Caco-2 (cell line): ENCODE measurements at regions not wholly inside any gene's neighbourhood (a gene's known extent, or its start where the extent isn't known, plus 50 kb on each side); places are given as distances from the start of the nearest gene placed in this dataset.

ENCODE experiments used
- BruUV-seq: library from RNA; stranded (reverse); fragments of 400-500 nt; replicated peaks from 2 replicates; lab custom pipeline; 2021; lab: Mats Ljungman, UMichigan
- CTCF ChIA-PET: fragments of 300-600 bp; sonication (Branson Sonifier 250); formaldehyde crosslinking; loops from one replicate; lab custom pipeline; 2022; ENCODE audit warnings: antibody characterized with exemption; lab: Charles Lee
- POLR2A ChIA-PET: fragments of 300-600 bp; sonication (Branson Sonifier 250); formaldehyde crosslinking; loops from one replicate; lab custom pipeline; 2022; ENCODE audit warnings: antibody characterized with exemption; lab: Charles Lee
- DNase-seq, 2 experiments: peaks; one replicate each; pipeline versions ENCODE4 v3.0.0 to v3.0.0-alpha.2; 2020 to 2022
- H3K27me3 ChIP-seq: replicated peaks from 2 replicates; pipeline ENCODE4 v1.6.0; 2011; ENCODE audit warnings: low read length; ENCODE audit not compliant: control insufficient read depth, insufficient read depth
- H3K36me3 ChIP-seq: 2 replicates; pipeline ENCODE4 v1.5.1; 2011; ENCODE audit warnings: low read length; ENCODE audit not compliant: control insufficient read depth, insufficient read depth
- H3K4me1 ChIP-seq: fragments of 250-450 bp; sonication (Bioruptor Pico); 2 replicates; pipeline ENCODE4 v1.5.1; 2020; ENCODE audit warnings: mild to moderate bottlenecking
- H3K4me3 ChIP-seq: 2 replicates; pipeline ENCODE4 v1.5.1; 2011; ENCODE audit warnings: low read depth, mild to moderate bottlenecking, control low read depth, low read length
- H3K9me3 ChIP-seq: fragments of 250-450 bp; sonication (Bioruptor Pico); 2 replicates; pipeline ENCODE4 v1.5.1; 2020; ENCODE audit warnings: mild to moderate bottlenecking, moderate library complexity
- H3K27ac Mint-ChIP-seq: one replicate; pipeline ENCODE4 v1.8.0; 2022; ENCODE audit warnings: mixed read lengths; ENCODE audit not compliant: unreplicated experiment
- H3K27me3 Mint-ChIP-seq: one replicate; pipeline ENCODE4 v1.8.0; 2022; ENCODE audit warnings: mixed read lengths; ENCODE audit not compliant: insufficient read depth, unreplicated experiment
- H3K36me3 Mint-ChIP-seq: one replicate; pipeline ENCODE4 v1.8.0; 2022; ENCODE audit warnings: mild to moderate bottlenecking, mixed read lengths; ENCODE audit not compliant: insufficient read depth, unreplicated experiment
- H3K4me1 Mint-ChIP-seq: one replicate; pipeline ENCODE4 v1.8.0; 2022; ENCODE audit warnings: low read depth, mixed read lengths; ENCODE audit not compliant: unreplicated experiment
- H3K4me3 Mint-ChIP-seq: one replicate; pipeline ENCODE4 v1.8.0; 2022; ENCODE audit warnings: mild to moderate bottlenecking, moderate library complexity, mixed read lengths; ENCODE audit not compliant: unreplicated experiment
- H3K9me3 Mint-ChIP-seq: one replicate; pipeline ENCODE4 v1.8.0; 2022; ENCODE audit warnings: mixed read lengths; ENCODE audit not compliant: unreplicated experiment
- CTCF ChIP-seq, 2 experiments: fragments of 200-600 bp in 1 of 2; IDR thresholded peaks; 1 replicate in 1 of 2; 2 replicates in 1 of 2; pipeline versions ENCODE4 v1.5.1 to v1.8.0; 2011 to 2022; ENCODE audit warnings: antibody characterized with exemption in 1 of 2, control low read depth in 1 of 2, inconsistent platforms in 1 of 2, low read depth in 1 of 2, low read length in 1 of 2, mild to moderate bottlenecking in 1 of 2, moderate library complexity in 1 of 2; ENCODE audit not compliant: insufficient read depth in 1 of 2, severe bottlenecking in 1 of 2, unreplicated experiment in 1 of 2
- intact Hi-C: fragments of 100-400 bp; cut with micrococcal nuclease; formaldehyde crosslinking; loops from one replicate; pipeline ENCODE4 v1.10.0; 2022; ENCODE audit not compliant: unreplicated experiment

GRCh38 chr16:74020095-74020670 is 276.4 kb upstream of the PSMD7 start:
- H3K27me3 Mint-ChIP-seq: peaks cover 9% of the 10 kb centered on the region
- no peaks in the 10 kb centered on the region for H3K36me3 Mint-ChIP-seq
- Histone ChIP-seq H3K27me3 (no peaks in the 10 kb centered on the region), H3K36me3 (no peaks in the 10 kb centered on the region), H3K4me1 (no peaks in the 10 kb centered on the region), H3K9me3 (no peaks in the 10 kb centered on the region), H3K4me3 (no peak overlapping the region)
- no peak overlapping the region for H3K4me3 Mint-ChIP-seq
- H3K27ac Mint-ChIP-seq: no peak overlapping the region
- CTCF ChIA-PET: no interaction called here
- BruUV-seq: no TSS peak
- POLR2A ChIA-PET: no interaction called here
- DNase-seq: no peak
- intact Hi-C loops: no loop called here
- TF ChIP-seq CTCF (IDR thresholded peaks at IDR 0.05; ENCODE audit: insufficient read depth in 1 of 2, low read depth in 1 of 2, low read length in 1 of 2, severe bottlenecking in 1 of 2, unreplicated experiment in 1 of 2): no peak
- no peaks in the 10 kb centered on the region for H3K4me1 Mint-ChIP-seq
- no peaks in the 10 kb centered on the region for H3K9me3 Mint-ChIP-seq

GRCh38 chr16:74019612-74020011 is 277.0 kb upstream of the PSMD7 start:
- Mint-ChIP-seq H3K4me1 (no peaks in the 10 kb centered on the region), H3K9me3 (no peaks in the 10 kb centered on the region), H3K36me3 (no peaks in the 10 kb centered on the region), H3K27ac (no peak overlapping the region), H3K4me3 (no peak overlapping the region), H3K27me3 (peaks cover 12% of the 10 kb centered on the region)
- no TSS peak for BruUV-seq
- Histone ChIP-seq H3K4me1 (no peaks in the 10 kb centered on the region), H3K4me3 (no peak overlapping the region), H3K36me3 (no peaks in the 10 kb centered on the region), H3K9me3 (no peaks in the 10 kb centered on the region), H3K27me3 (no peaks in the 10 kb centered on the region)
- POLR2A ChIA-PET: no interaction called here
- intact Hi-C loops: no loop called here
- CTCF ChIA-PET: no interaction called here
- DNase-seq: no peak
- no peak for TF ChIP-seq CTCF (IDR thresholded peaks at IDR 0.05; ENCODE audit: insufficient read depth in 1 of 2, low read depth in 1 of 2, low read length in 1 of 2, severe bottlenecking in 1 of 2, unreplicated experiment in 1 of 2)

GRCh38 chr16:74015953-74016352 is 280.7 kb upstream of the PSMD7 start:
- Mint-ChIP-seq H3K9me3 (peaks cover 10% of the 10 kb centered on the region), H3K36me3 (no peaks in the 10 kb centered on the region), H3K27ac (no peak overlapping the region), H3K4me3 (no peak overlapping the region), H3K27me3 (peaks cover 8% of the 10 kb centered on the region), H3K4me1 (peaks cover 13% of the 10 kb centered on the region)
- no peak for DNase-seq
- H3K27me3 ChIP-seq: no peaks in the 10 kb centered on the region
- H3K36me3 ChIP-seq: no peaks in the 10 kb centered on the region
- 0 out of 2 replicates have a peak, but pooled peaks cover 6% of the 10 kb centered on the region for H3K4me1 ChIP-seq
- ChIA-PET POLR2A (no interaction called here), CTCF (no interaction called here)
- H3K9me3 ChIP-seq: no peaks in the 10 kb centered on the region
- intact Hi-C loops: no loop called here
- H3K4me3 ChIP-seq: no peak overlapping the region
- TF ChIP-seq CTCF (IDR thresholded peaks at IDR 0.05; ENCODE audit: insufficient read depth in 1 of 2, low read depth in 1 of 2, low read length in 1 of 2, severe bottlenecking in 1 of 2, unreplicated experiment in 1 of 2): no peak
- no TSS peak for BruUV-seq
